GM06990 (cell line): ENCODE measurements at regions not wholly inside any gene's neighbourhood (a gene's known extent, or its start where the extent isn't known, plus 50 kb on each side); places are given as distances from the start of the nearest gene placed in this dataset.

ENCODE experiments used
- DNase-seq: peaks from one replicate; pipeline ENCODE4 v3.0.0-alpha.2; 2011; ENCODE audit not compliant: insufficient read length; ENCODE audit errors: extremely low read depth
- H3K27me3 ChIP-seq: replicated peaks from 2 replicates; pipeline ENCODE4 v1.6.0; 2011; ENCODE audit warnings: low read length; ENCODE audit not compliant: control insufficient read depth, insufficient read depth
- H3K36me3 ChIP-seq: 2 replicates; pipeline ENCODE4 v1.5.1; 2011; ENCODE audit warnings: low read length; ENCODE audit not compliant: control insufficient read depth, insufficient read depth
- H3K4me3 ChIP-seq: replicated peaks from 2 replicates; pipeline ENCODE4 v1.5.1; 2011; ENCODE audit warnings: low read depth, mild to moderate bottlenecking, control low read depth, low read length
- TF ChIP-seq, protein P1 (sequence below): IDR thresholded peaks from 2 replicates; pipeline ENCODE4 v1.5.1; 2011; ENCODE audit warnings: low read length, control low read depth, mild to moderate bottlenecking, inconsistent platforms; ENCODE audit not compliant: insufficient read depth, poor library complexity, severe bottlenecking

DNA sequence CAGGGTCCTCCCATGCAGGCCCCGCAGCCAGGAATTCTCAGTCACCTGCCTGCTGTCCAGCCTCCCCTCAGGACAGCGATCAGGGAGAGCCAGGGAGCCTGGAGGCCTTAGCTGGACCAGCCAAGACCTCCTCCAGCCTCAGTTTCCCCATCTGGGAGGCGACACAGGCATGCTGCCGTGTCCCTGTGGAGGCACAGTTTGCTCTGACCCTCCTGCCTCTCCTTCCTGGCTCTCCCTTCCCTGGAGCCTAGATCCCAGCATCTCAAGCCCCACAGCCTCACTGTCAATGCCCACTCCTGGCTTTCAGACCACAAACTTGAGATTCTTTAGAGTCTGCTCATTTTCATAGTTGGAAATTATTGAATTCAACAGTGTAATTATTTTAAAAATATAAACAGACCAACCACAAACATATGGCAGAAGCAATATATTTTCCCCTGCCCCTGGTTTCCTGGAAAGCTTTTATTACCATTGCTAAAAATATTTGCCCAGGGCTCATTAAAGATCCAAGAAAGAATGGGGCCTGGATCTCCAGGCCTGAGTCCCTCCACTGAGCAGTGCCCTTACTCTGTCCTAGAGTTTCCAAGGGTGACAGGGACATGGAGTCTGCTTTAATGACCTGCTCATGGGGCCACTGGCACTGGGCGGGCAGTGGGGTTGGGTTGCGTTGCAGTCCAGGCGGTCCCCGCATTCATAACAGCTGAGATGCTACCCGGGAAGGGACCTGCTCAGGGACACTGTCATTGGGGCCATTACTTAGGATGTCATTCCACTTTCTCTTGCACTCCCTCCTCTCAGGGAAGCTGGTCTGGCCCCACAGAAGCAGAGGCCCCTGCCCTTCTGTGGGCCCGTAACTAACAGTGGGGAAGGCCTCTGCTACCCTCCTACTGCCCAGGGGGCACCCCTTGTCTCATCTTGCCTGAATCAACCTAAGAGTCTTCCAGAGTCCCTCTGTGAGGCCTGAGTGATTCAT is 81.6 kb upstream of the CHST15 start:
- H3K36me3 ChIP-seq: no peaks in the 10 kb centered on the region
- TF ChIP-seq, protein P1, sequence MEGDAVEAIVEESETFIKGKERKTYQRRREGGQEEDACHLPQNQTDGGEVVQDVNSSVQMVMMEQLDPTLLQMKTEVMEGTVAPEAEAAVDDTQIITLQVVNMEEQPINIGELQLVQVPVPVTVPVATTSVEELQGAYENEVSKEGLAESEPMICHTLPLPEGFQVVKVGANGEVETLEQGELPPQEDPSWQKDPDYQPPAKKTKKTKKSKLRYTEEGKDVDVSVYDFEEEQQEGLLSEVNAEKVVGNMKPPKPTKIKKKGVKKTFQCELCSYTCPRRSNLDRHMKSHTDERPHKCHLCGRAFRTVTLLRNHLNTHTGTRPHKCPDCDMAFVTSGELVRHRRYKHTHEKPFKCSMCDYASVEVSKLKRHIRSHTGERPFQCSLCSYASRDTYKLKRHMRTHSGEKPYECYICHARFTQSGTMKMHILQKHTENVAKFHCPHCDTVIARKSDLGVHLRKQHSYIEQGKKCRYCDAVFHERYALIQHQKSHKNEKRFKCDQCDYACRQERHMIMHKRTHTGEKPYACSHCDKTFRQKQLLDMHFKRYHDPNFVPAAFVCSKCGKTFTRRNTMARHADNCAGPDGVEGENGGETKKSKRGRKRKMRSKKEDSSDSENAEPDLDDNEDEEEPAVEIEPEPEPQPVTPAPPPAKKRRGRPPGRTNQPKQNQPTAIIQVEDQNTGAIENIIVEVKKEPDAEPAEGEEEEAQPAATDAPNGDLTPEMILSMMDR: no peak
- no peak for DNase-seq
- H3K4me3 ChIP-seq: no peak overlapping the region
- H3K27me3 ChIP-seq: no peaks in the 10 kb centered on the region; the same call in 1 of the 2 replicates

DNA sequence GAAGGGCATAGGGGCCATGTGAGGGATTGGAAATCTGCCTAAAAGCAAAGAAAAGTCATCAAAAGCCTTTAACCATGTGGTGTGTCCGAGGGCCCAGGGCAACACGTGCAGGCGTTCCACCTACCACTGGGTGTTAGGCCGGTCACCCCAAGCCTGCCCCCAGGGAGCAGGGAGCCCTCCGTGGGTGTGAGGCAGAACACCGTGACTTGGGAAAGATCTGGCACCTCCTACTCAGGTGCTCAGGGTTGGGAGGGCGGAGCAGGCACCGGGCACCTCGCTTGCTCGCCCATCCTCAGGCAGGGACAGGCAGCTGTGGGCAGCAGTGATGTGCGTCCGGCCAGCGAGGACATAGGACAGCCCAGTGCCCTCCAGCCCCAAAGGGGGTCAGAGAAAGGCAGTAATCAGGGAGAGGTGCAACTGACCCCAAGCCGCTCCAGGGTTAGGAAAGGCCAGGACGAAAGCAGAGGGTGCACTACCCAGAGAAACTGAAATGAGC is 80.7 kb upstream of the CHST15 start:
- Histone ChIP-seq H3K4me3 (no peak overlapping the region), H3K36me3 (no peaks in the 10 kb centered on the region), H3K27me3 (no peaks in the 10 kb centered on the region; the same call in 1 of the 2 replicates)
- TF ChIP-seq, protein P1: no peak
- DNase-seq: no peak

DNA sequence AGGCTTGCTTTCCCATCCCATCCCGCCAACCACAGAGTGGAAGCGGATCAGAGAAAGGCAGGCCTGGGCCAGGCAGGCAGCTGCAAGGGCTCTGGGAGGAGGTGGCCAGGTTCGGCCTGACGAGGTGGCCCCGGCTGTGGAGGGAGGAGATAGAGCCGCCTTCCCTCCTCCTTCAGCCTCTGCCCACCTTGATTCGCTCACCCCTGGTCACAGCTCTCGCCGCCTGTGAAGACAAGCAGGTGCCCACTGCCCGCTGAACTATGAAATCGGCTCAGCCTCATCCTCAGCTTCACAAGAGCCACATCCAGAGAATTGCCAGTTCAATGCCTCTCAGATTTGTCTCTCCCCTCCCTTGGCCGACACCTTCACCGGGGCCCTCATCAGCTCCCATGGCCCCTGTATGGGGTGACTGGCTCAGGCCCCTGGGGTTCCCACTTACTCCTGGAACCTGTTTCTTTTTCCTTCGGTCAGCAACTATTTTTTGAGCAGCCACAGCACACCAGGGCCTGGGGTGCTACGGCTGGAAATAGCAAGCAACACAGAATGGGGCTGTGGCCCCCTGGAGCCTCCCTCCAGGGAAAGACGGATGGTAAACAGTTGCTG is 80.0 kb upstream of the CHST15 start:
- Histone ChIP-seq H3K27me3 (no peaks in the 10 kb centered on the region; the same call in 1 of the 2 replicates), H3K36me3 (no peaks in the 10 kb centered on the region), H3K4me3 (no peak overlapping the region)
- TF ChIP-seq, protein P1: no peak
- no peak for DNase-seq

DNA sequence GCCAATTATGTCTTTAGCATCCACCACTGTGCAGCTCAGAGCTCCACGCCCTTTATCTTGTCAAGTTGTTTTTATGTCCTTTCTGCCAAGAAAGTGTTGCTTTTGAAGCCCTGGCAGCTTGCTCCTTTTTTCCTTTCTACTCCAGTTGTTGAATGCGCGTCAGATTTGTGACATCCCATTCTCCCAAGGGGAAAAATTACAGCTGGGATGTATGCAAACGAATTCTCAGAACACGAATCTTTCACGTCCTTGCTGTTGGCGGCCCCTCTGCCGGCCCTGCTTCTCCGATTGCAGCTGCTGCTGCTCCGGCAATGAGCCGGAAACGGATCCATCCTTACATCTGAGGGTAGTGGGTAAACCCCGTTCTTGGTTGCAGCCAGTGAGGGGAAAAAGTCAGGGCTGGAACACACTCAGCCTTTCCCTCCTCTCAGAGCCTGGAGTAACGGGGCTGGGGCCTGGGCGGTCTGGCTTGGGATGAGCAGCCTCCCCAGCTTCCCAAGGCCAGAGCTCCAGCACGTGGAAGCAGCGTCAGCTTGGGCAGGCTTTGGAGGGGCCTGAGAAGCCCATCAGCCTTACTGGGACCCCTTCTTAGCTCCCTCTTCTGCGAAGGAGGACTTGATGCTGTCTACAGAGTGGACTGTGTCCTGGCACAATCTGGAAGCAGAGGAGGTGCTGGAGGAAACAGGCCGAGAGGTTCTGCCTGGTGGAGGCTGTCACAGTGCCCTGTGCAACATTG is 79.0 kb upstream of the CHST15 start:
- no peaks in the 10 kb centered on the region; the same call in 1 of the 2 replicates for H3K27me3 ChIP-seq
- H3K4me3 ChIP-seq: no peak overlapping the region
- TF ChIP-seq, protein P1: no peak
- no peaks in the 10 kb centered on the region for H3K36me3 ChIP-seq
- DNase-seq: no peak

DNA sequence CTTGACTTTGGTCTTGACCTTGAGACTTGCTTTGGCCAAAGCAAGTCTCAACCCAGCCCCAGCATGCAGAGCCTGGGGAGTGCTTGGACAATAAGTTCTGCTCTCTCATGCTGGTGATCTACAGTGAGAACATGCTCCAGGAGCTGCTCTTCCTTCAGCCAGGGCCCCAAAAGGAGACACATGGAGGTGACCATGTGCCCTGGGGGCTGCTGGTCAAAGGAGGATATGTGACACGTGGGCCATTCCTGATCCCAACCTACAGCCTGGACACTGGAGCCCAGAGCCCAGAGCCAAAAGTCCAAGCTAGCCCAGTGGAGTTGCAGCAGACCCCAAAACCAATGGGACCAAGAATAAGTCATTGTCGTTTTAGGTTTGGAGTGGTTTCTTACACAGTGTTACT is 78.2 kb upstream of the CHST15 start:
- Histone ChIP-seq H3K36me3 (no peaks in the 10 kb centered on the region), H3K4me3 (no peak overlapping the region), H3K27me3 (no peaks in the 10 kb centered on the region; the same call in 1 of the 2 replicates)
- DNase-seq: no peak
- TF ChIP-seq, protein P1: no peak
